Ishikawa (cell line): ENCODE measurements at regions not wholly inside any gene's neighbourhood (a gene's known extent, or its start where the extent isn't known, plus 50 kb on each side); places are given as distances from the start of the nearest gene placed in this dataset.

Experiments
- CEBPB ChIP-seq: IDR thresholded peaks from 2 replicates; pipeline ENCODE4 v1.6.1; 2012
- CREB1 ChIP-seq: IDR thresholded peaks from 2 replicates; pipeline ENCODE4 v1.6.1; 2012; ENCODE audit warnings: low read depth
- EGR1 ChIP-seq: IDR thresholded peaks from 2 replicates; pipeline ENCODE4 v1.6.1; 2012
- EP300 ChIP-seq: IDR thresholded peaks from 2 replicates; pipeline ENCODE4 v1.6.1; 2012; ENCODE audit warnings: borderline replicate concordance
- FOXM1 ChIP-seq: IDR thresholded peaks from 2 replicates; pipeline ENCODE4 v1.6.1; 2012; ENCODE audit warnings: low read depth, borderline replicate concordance
- MAX ChIP-seq: IDR thresholded peaks from 2 replicates; pipeline ENCODE4 v1.6.1; 2012
- NFIC ChIP-seq: IDR thresholded peaks from 2 replicates; pipeline ENCODE4 v1.6.1; 2012
- RAD21 ChIP-seq: IDR thresholded peaks from 2 replicates; pipeline ENCODE4 v1.6.1; 2012; ENCODE audit warnings: low read depth
- REST ChIP-seq: IDR thresholded peaks from 2 replicates; pipeline ENCODE4 v1.6.1; 2012; ENCODE audit warnings: low read depth, mild to moderate bottlenecking
- TAF1 ChIP-seq: IDR thresholded peaks from 2 replicates; pipeline ENCODE4 v1.6.1; 2012; ENCODE audit warnings: low read depth, mild to moderate bottlenecking
- TCF12 ChIP-seq: IDR thresholded peaks from 2 replicates; pipeline ENCODE4 v1.6.1; 2012; ENCODE audit warnings: low read depth
- TEAD4 ChIP-seq: IDR thresholded peaks from 2 replicates; pipeline ENCODE4 v1.6.1; 2012
- USF1 ChIP-seq: IDR thresholded peaks from 2 replicates; pipeline ENCODE4 v1.6.1; 2012
- YY1 ChIP-seq: IDR thresholded peaks from 2 replicates; pipeline ENCODE4 v1.6.1; 2012; ENCODE audit warnings: low read depth
- ZBTB7A ChIP-seq: IDR thresholded peaks from 2 replicates; pipeline ENCODE4 v1.6.1; 2012; ENCODE audit warnings: low read depth

GRCh38 chr2:40867829-40868228 lies 415.9 kb upstream of the SLC8A1 start:
- TF ChIP-seq CEBPB (no peak), ZBTB7A (no peak), TCF12 (no peak), MAX (no peak), EP300 (no peak), TAF1 (no peak), YY1 (no peak), FOXM1 (no peak), RAD21 (no peak), REST (no peak), TEAD4 (no peak)

- no peak for TF ChIP-seq CREB1
- no peak for TF ChIP-seq EP300
- no peak for TF ChIP-seq TCF12
- no peak for TF ChIP-seq TEAD4
- TF ChIP-seq RAD21, result no peak
- no peak for TF ChIP-seq NFIC
- no peak for TF ChIP-seq YY1
- no peak for TF ChIP-seq REST
- TF ChIP-seq CEBPB, result no peak
- TF ChIP-seq MAX, result no peak
Measured at GRCh38 chr2:40872580-40872979, 420.7 kb upstream of the SLC8A1 start.

GRCh38 chr2:40874380-40874779 lies 422.5 kb upstream of the SLC8A1 start:
- TF ChIP-seq RAD21 (no peak), CREB1 (no peak), TCF12 (no peak), ZBTB7A (no peak), REST (no peak), EP300 (no peak), USF1 (no peak), CEBPB (no peak), TAF1 (no peak), MAX (no peak), NFIC (no peak), EGR1 (no peak)

- TF ChIP-seq USF1, result no peak
- no peak for TF ChIP-seq CREB1
- TF ChIP-seq EP300, result no peak
- no peak for TF ChIP-seq NFIC
- TF ChIP-seq EGR1, result no peak
- TF ChIP-seq YY1, result no peak
- TF ChIP-seq TEAD4, result no peak
- no peak for TF ChIP-seq FOXM1
- no peak for TF ChIP-seq CEBPB
Measured at GRCh38 chr2:40877734-40878288, 425.9 kb upstream of the SLC8A1 start.

GRCh38 chr2:40879305-40879704 lies 427.4 kb upstream of the SLC8A1 start:
- TF ChIP-seq TEAD4 (no peak), USF1 (no peak)
